ENCODE measurements at regions not wholly inside any gene's neighbourhood (a gene's known extent, or its start where the extent isn't known, plus 50 kb on each side); places are given as distances from the start of the nearest gene placed in this dataset.

GRCh38 chr4:3656416-3657356 lies 109.5 kb upstream of the ADRA2C start:
- no peak overlapping the region for H3K4me3 ChIP-seq (ENCODE audit: low read depth, poor library complexity, severe bottlenecking)
- intact Hi-C loops (cut with DNase I; ENCODE audit: low total_unique reads) = no loop called here
- TF ChIP-seq CTCF (IDR thresholded peaks at IDR 0.05) (no peak), POLR2A (IDR thresholded peaks at IDR 0.05) (no peak)
- 60 to 66% methylated on average over 24 of the region's 24 CpGs for WGBS, 2 donors
- no peak for DNase-seq (ENCODE audit: low spot score in 2 of 2)

DNA sequence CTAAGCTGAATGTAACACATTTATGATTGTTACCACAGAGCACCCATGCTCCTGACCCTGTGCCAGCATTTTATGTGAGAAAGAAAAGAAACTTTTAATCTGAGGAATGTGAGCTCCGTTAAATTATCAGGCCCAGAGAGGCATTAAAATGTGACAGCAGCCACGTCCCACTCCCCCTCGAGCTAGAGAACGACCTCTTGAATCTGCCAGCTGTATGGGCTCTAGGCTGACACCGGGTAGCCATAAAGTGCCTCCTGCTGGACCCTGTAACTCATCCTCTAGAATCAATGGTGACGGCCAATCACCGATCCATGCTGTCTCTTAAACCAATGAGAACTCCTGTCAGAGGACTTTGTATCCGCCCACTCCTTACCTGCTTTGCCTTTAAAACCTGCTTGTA lies 110.2 kb upstream of the ADRA2C start:
- intact Hi-C loops (cut with DNase I; ENCODE audit: low total_unique reads) = no loop called here
- WGBS, 2 donors = 34 to 43% methylated on average over 8 of the region's 8 CpGs
- H3K4me3 ChIP-seq (ENCODE audit: low read depth, poor library complexity, severe bottlenecking) = no peak overlapping the region
- DNase-seq (ENCODE audit: low spot score in 2 of 2) = no peak
- TF ChIP-seq CTCF (IDR thresholded peaks at IDR 0.05) (no peak), POLR2A (IDR thresholded peaks at IDR 0.05) (no peak)

- TF ChIP-seq POLR2A (IDR thresholded peaks at IDR 0.05) (no peak), CTCF (IDR thresholded peaks at IDR 0.05) (no peak)
- no peak for DNase-seq (ENCODE audit: low spot score in 2 of 2)
- intact Hi-C loops (cut with DNase I; ENCODE audit: low total_unique reads) = no loop called here
- WGBS, 2 donors = 32 to 36% methylated on average over 8 to 9 of the region's 9 CpGs
- no peak overlapping the region for H3K4me3 ChIP-seq (ENCODE audit: low read depth, poor library complexity, severe bottlenecking)
Observed at GRCh38 chr4:3655485-3655884, 110.7 kb upstream of the ADRA2C start.

GRCh38 chr4:3654036-3654807 lies 112.0 kb upstream of the ADRA2C start:
- 82 to 84% methylated on average over 26 to 30 of the region's 30 CpGs for WGBS, 2 donors
- DNase-seq (ENCODE audit: low spot score in 2 of 2) = no peak
- H3K4me3 ChIP-seq (ENCODE audit: low read depth, poor library complexity, severe bottlenecking) = no peak overlapping the region
- intact Hi-C loops (cut with DNase I; ENCODE audit: low total_unique reads) = no loop called here
- TF ChIP-seq POLR2A (IDR thresholded peaks at IDR 0.05) (no peak), CTCF (IDR thresholded peaks at IDR 0.05) (no peak)

DNA sequence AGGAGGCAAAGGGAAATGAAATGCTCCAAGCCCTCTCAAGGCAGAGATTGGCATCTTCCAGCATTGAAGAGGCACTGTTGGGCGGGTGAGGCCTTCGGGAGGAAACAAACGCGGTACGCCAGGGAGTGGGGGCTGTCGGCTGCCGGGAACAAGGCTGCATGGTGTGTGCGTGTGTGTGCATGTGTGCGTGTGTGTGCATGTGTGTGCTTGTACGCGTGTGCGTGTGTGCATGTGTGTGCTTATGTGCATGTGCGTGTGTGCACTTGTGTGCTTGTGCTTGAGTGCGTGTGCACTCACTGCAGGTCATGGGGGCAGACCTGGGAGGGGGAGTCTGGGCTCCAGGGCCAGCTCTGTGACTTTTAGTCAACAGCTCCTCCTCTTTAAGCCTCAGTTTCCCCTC lies 113.6 kb upstream of the ADRA2C start:
- intact Hi-C loops (cut with DNase I; ENCODE audit: low total_unique reads) = no loop called here

More for the DNA sequence above, 113.6 kb upstream of the ADRA2C start:
- H3K4me3 ChIP-seq (ENCODE audit: low read depth, poor library complexity, severe bottlenecking) = no peak overlapping the region
- TF ChIP-seq POLR2A (IDR thresholded peaks at IDR 0.05) = no peak
- no peak for TF ChIP-seq CTCF (IDR thresholded peaks at IDR 0.05)
- 68 to 71% methylated on average over 14 of the region's 14 CpGs for WGBS, 2 donors
- DNase-seq (ENCODE audit: low spot score in 2 of 2) = no peak

Data from lower leg skin (tissue), 4 donors.